ENCODE measurements at regions not wholly inside any gene's neighbourhood (a gene's known extent, or its start where the extent isn't known, plus 50 kb on each side); places are given as distances from the start of the nearest gene placed in this dataset.

DNA sequence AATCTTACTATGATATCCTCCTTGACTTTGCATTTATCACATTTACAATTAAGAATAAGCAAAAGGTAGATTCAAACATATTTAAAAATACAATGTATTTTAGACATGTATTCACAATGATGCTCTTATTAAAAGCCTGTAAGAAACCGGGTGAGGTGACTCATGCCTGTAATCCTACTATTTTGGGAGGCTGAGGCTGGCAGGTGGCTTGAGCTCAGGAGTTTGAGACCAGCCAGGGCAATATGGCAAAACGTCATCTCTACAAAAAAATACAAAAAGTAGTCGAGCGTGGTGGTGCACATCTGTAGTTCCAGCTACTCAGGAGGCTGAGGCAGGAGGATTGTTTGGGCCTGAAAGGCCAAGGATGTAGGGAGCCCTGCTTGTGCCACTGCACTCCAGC lies 618.4 kb downstream of the CDH18 start:
- DNase-seq: no peak
- Histone ChIP-seq H3K9me3 (peaks cover 3% of the 10 kb centered on the region), H3K4me1 (ENCODE audit: low read depth) (no peaks in the 10 kb centered on the region), H3K4me3 (no peak overlapping the region), H3K36me3 (ENCODE audit: low read depth) (no peaks in the 10 kb centered on the region)
- intact Hi-C loops (cut with DNase I, micrococcal nuclease): no loop called here
- TF ChIP-seq, protein P1, sequence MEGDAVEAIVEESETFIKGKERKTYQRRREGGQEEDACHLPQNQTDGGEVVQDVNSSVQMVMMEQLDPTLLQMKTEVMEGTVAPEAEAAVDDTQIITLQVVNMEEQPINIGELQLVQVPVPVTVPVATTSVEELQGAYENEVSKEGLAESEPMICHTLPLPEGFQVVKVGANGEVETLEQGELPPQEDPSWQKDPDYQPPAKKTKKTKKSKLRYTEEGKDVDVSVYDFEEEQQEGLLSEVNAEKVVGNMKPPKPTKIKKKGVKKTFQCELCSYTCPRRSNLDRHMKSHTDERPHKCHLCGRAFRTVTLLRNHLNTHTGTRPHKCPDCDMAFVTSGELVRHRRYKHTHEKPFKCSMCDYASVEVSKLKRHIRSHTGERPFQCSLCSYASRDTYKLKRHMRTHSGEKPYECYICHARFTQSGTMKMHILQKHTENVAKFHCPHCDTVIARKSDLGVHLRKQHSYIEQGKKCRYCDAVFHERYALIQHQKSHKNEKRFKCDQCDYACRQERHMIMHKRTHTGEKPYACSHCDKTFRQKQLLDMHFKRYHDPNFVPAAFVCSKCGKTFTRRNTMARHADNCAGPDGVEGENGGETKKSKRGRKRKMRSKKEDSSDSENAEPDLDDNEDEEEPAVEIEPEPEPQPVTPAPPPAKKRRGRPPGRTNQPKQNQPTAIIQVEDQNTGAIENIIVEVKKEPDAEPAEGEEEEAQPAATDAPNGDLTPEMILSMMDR (IDR thresholded peaks at IDR 0.05): no peak
- no peak for ATAC-seq

DNA sequence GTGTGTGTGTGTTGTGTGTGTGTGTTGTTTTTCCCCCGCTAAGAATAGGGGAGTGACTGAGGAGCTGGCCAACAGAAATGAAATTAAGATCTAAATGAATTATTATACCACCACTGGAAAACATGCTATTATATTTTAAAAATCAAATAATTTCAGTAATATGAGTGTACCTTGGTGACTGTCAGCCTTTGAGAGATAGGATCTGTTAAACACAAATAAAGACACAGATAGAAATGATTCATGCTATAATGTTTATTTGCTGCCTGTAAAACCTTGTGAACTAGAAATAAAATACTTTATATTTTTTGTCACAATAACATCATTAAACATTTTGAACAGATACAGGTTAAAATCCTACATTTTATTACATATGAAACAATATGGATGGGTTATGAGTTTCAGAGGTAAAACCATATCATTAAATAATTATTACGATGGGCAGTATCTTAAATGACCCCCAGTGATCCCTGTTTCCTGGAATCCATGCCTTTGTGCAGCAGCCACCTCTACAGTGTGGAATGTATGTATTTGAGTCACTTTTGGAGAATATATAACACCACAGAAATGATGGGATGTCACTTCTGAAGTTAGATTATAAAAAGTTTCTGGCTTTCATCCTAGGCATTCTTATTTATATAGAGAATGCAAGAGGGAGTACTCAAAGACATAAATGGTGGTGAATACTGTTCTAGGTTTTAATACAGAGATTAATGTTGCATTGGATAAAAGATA lies 617.2 kb downstream of the CDH18 start:
- intact Hi-C loops (cut with DNase I, micrococcal nuclease): no loop called here
- ATAC-seq (no peak), DNase-seq (no peak)
- TF ChIP-seq, protein P1 (IDR thresholded peaks at IDR 0.05): no peak
- Histone ChIP-seq H3K36me3 (ENCODE audit: low read depth) (no peaks in the 10 kb centered on the region), H3K4me1 (ENCODE audit: low read depth) (no peaks in the 10 kb centered on the region), H3K4me3 (no peak overlapping the region), H3K9me3 (peaks cover 3% of the 10 kb centered on the region)

GRCh38 chr5:19388391-19388790 lies 599.6 kb downstream of the CDH18 start:
- ATAC-seq: no peak
- TF ChIP-seq, protein P1 (IDR thresholded peaks at IDR 0.05): no peak
- Histone ChIP-seq H3K36me3 (ENCODE audit: low read depth) (no peaks in the 10 kb centered on the region), H3K4me1 (ENCODE audit: low read depth) (no peaks in the 10 kb centered on the region), H3K9me3 (peaks cover 15% of the 10 kb centered on the region), H3K4me3 (no peak overlapping the region)
- intact Hi-C loops (cut with DNase I, micrococcal nuclease): no loop called here
- no peak for DNase-seq

GRCh38 chr5:19401032-19401431 lies 587.0 kb downstream of the CDH18 start:
- TF ChIP-seq, protein P1 (IDR thresholded peaks at IDR 0.05): no peak
- no peak overlapping the region for H3K4me3 ChIP-seq
- no peak for ATAC-seq
- no peaks in the 10 kb centered on the region for H3K4me1 ChIP-seq (ENCODE audit: low read depth)
- no peak for DNase-seq
- H3K9me3 ChIP-seq: peaks cover 9% of the 10 kb centered on the region
- intact Hi-C loops (cut with DNase I, micrococcal nuclease): no loop called here
- no peaks in the 10 kb centered on the region for H3K36me3 ChIP-seq (ENCODE audit: low read depth)

GRCh38 chr5:19406576-19407365 lies 581.2 kb downstream of the CDH18 start:
- Histone ChIP-seq H3K9me3 (peaks cover 22% of the 10 kb centered on the region), H3K4me1 (ENCODE audit: low read depth) (no peaks in the 10 kb centered on the region), H3K4me3 (no peak overlapping the region), H3K36me3 (ENCODE audit: low read depth) (no peaks in the 10 kb centered on the region)
- ATAC-seq (no peak), DNase-seq (no peak)
- intact Hi-C loops (cut with DNase I, micrococcal nuclease): no loop called here
- TF ChIP-seq, protein P1 (IDR thresholded peaks at IDR 0.05): no peak
